ENCODE measurements at regions not wholly inside any gene's neighbourhood (a gene's known extent, or its start where the extent isn't known, plus 50 kb on each side); places are given as distances from the start of the nearest gene placed in this dataset.

- no peak for TF ChIP-seq CTCF (IDR thresholded peaks at IDR 0.05; ENCODE audit: low read depth, low read length)
- TF ChIP-seq EZH2phosphoT487 (IDR thresholded peaks at IDR 0.05; ENCODE audit: low read depth): no peak
Observed at GRCh38 chr17:73934696-73935095, 268.8 kb upstream of the RPL38 start.

Measured in OCI-LY3 (cell line).